ENCODE measurements at regions not wholly inside any gene's neighbourhood (a gene's known extent, or its start where the extent isn't known, plus 50 kb on each side); places are given as distances from the start of the nearest gene placed in this dataset.
A peak's percentile ranks its signal among the peaks of the same experiment; 100 is the strongest.

GRCh38 chr6:22023937-22024336 is 272.9 kb downstream of the PRL start:
- no peak for DNase-seq (ENCODE audit: extremely low spot score in 2 of 2)
- Histone ChIP-seq H3K9me3 (no peaks in the 10 kb centered on the region), H3K4me1 (peaks cover 19% of the 10 kb centered on the region), H3K27me3 (no peaks in the 10 kb centered on the region), H3K4me3 (no peak overlapping the region), H3K27ac (no peak overlapping the region), H3K36me3 (no peaks in the 10 kb centered on the region)
- intact Hi-C loops (cut with DNase I): no loop called here
- no peak for TF ChIP-seq CTCF (IDR thresholded peaks at IDR 0.05)
- TF ChIP-seq POLR2AphosphoS5 (IDR thresholded peaks at IDR 0.05; ENCODE audit: insufficient read depth in 1 of 2, low read depth in 1 of 2): no peak
- no peak for TF ChIP-seq POLR2A (IDR thresholded peaks at IDR 0.05)

- intact Hi-C loops (cut with DNase I): no loop called here
Measured at GRCh38 chr6:22024973-22025467, 271.8 kb downstream of the PRL start.

GRCh38 chr6:22025468-22026163 is 271.2 kb downstream of the PRL start:
- TF ChIP-seq CTCF (IDR thresholded peaks at IDR 0.05) (no peak), POLR2AphosphoS5 (IDR thresholded peaks at IDR 0.05; ENCODE audit: insufficient read depth in 1 of 2, low read depth in 1 of 2) (no peak), POLR2A (IDR thresholded peaks at IDR 0.05) (no peak)
- intact Hi-C loops (cut with DNase I): no loop called here

More at GRCh38 chr6:22024973-22025467, 271.8 kb downstream of the PRL start:
- peaks cover 28% of the 10 kb centered on the region for H3K4me1 ChIP-seq
- DNase-seq (ENCODE audit: extremely low spot score in 2 of 2): no peak
- no peak for TF ChIP-seq POLR2A (IDR thresholded peaks at IDR 0.05)
- TF ChIP-seq POLR2AphosphoS5 (IDR thresholded peaks at IDR 0.05; ENCODE audit: insufficient read depth in 1 of 2, low read depth in 1 of 2): no peak
- TF ChIP-seq CTCF (IDR thresholded peaks at IDR 0.05): no peak
- H3K27me3 ChIP-seq: no peaks in the 10 kb centered on the region
- no peaks in the 10 kb centered on the region for H3K9me3 ChIP-seq
- no peak overlapping the region for H3K4me3 ChIP-seq
- no peaks in the 10 kb centered on the region for H3K36me3 ChIP-seq
- H3K27ac ChIP-seq: peak overlapping the region; percentile 36

GRCh38 chr6:22026164-22026678 is 270.6 kb downstream of the PRL start:
- no peak for TF ChIP-seq POLR2AphosphoS5 (IDR thresholded peaks at IDR 0.05; ENCODE audit: insufficient read depth in 1 of 2, low read depth in 1 of 2)
- TF ChIP-seq CTCF (IDR thresholded peaks at IDR 0.05): no peak
- TF ChIP-seq POLR2A (IDR thresholded peaks at IDR 0.05): no peak
- Histone ChIP-seq H3K36me3 (no peaks in the 10 kb centered on the region), H3K9me3 (no peaks in the 10 kb centered on the region), H3K27me3 (no peaks in the 10 kb centered on the region), H3K27ac (peak overlapping the region; percentile 36), H3K4me1 (peaks cover 28% of the 10 kb centered on the region), H3K4me3 (no peak overlapping the region)
- intact Hi-C loops (cut with DNase I): no loop called here
- no peak for DNase-seq (ENCODE audit: extremely low spot score in 2 of 2)

More at GRCh38 chr6:22025468-22026163, 271.2 kb downstream of the PRL start:
- H3K36me3 ChIP-seq: no peaks in the 10 kb centered on the region
- no peaks in the 10 kb centered on the region for H3K27me3 ChIP-seq
- H3K4me1 ChIP-seq: peaks cover 28% of the 10 kb centered on the region
- no peaks in the 10 kb centered on the region for H3K9me3 ChIP-seq
- DNase-seq (ENCODE audit: extremely low spot score in 2 of 2): no peak
- no peak overlapping the region for H3K4me3 ChIP-seq
- H3K27ac ChIP-seq: peak overlapping the region; percentile 36
